HEK293 (cell line): ENCODE measurements at regions not wholly inside any gene's neighbourhood (a gene's known extent, or its start where the extent isn't known, plus 50 kb on each side); places are given as distances from the start of the nearest gene placed in this dataset.
"Not testable (repeated sequence)": the region's sequence is repeated elsewhere in the genome, so short reads cannot be mapped to it uniquely, and the experiment has no call there.

Experiments
- CTCF ChIA-PET: fragments of 350-600 bp; formaldehyde crosslinking; extraction: SDS; loops from one replicate; lab custom pipeline; 2021; ENCODE audit warnings: antibody characterized with exemption; lab: Yijun Ruan, JAX
- POLR2A ChIA-PET: fragments of 300-600 bp; formaldehyde crosslinking; extraction: SDS; loops from one replicate; lab custom pipeline; 2020; ENCODE audit warnings: antibody characterized with exemption, inconsistent platforms; lab: Yijun Ruan, JAX
- H3K27ac ChIP-seq: fragments of 200-500 bp; sonication (Bioruptor generic); 2 replicates; pipeline ENCODE4 v1.5.1; 2014; ENCODE audit warnings: low read depth, low read length, control low read depth, inconsistent platforms; ENCODE audit errors: extremely low read depth
- H3K36me3 ChIP-seq, 2 experiments: fragments of 200-500 bp in 1 of 2; sonication (Bioruptor generic) in 1 of 2; 1 replicate in 1 of 2; 2 replicates in 1 of 2; pipeline ENCODE4 v1.5.1; 2014 to 2017; ENCODE audit warnings: inconsistent platforms in 2 of 2, low read length in 2 of 2; ENCODE audit not compliant: control insufficient read depth in 2 of 2, insufficient read depth in 1 of 2
- H3K4me1 ChIP-seq: fragments of 200-500 bp; sonication (Bioruptor generic); 2 replicates; pipeline ENCODE4 v1.5.1; 2014; ENCODE audit warnings: mild to moderate bottlenecking, low read length, inconsistent platforms; ENCODE audit not compliant: control insufficient read depth, insufficient read depth
- H3K4me3 ChIP-seq: 2 replicates; pipeline ENCODE4 v1.5.1; 2011; ENCODE audit warnings: low read depth, mild to moderate bottlenecking, control low read depth, low read length, moderate library complexity
- H3K9me3 ChIP-seq: fragments of 200-500 bp; sonication (Bioruptor generic); 2 replicates; pipeline ENCODE4 v1.5.1; 2014; ENCODE audit warnings: low read depth, low read length, inconsistent platforms; ENCODE audit not compliant: control insufficient read depth, insufficient read depth
- AEBP2 ChIP-seq: fragments of 450-650 bp; formaldehyde crosslinking; IDR thresholded peaks from 2 replicates; pipeline ENCODE4 v1.5.1; 2016; ENCODE audit warnings: missing biosample characterization, missing genetic modification characterization, borderline replicate concordance
- GLI2 ChIP-seq: fragments of 450-650 bp; formaldehyde crosslinking; IDR thresholded peaks from 2 replicates; pipeline ENCODE4; 2017; ENCODE audit warnings: missing biosample characterization, missing genetic modification characterization, low read depth, borderline replicate concordance
- KLF10 ChIP-seq: fragments of 450-650 bp; IDR thresholded peaks from 2 replicates; pipeline ENCODE4 v1.5.1; 2018; ENCODE audit warnings: missing biosample characterization, mild to moderate bottlenecking, missing genetic modification characterization
- KLF17 ChIP-seq: fragments of 450-650 bp; formaldehyde crosslinking; IDR thresholded peaks from 2 replicates; pipeline ENCODE4 v1.5.1; 2016; ENCODE audit warnings: missing biosample characterization, missing genetic modification characterization
- SCRT2 ChIP-seq: fragments of 450-650 bp; formaldehyde crosslinking; IDR thresholded peaks from 2 replicates; pipeline ENCODE4 v1.5.1; 2016; ENCODE audit warnings: missing biosample characterization, missing genetic modification characterization
- SETDB1 ChIP-seq: IDR thresholded peaks from one replicate; pipeline ENCODE4 v1.6.1; 2017; ENCODE audit warnings: mild to moderate bottlenecking, low read length, moderate library complexity, mixed read lengths; ENCODE audit not compliant: insufficient read length
- SP2 ChIP-seq: fragments of 450-650 bp; formaldehyde crosslinking; IDR thresholded peaks from 2 replicates; pipeline ENCODE4 v1.5.1; 2016; ENCODE audit warnings: missing biosample characterization, missing genetic modification characterization
- ZBTB20 ChIP-seq: fragments of 450-650 bp; formaldehyde crosslinking; IDR thresholded peaks from 2 replicates; pipeline ENCODE4 v1.5.1; 2016; ENCODE audit warnings: missing biosample characterization, missing genetic modification characterization
- ZNF174 ChIP-seq: fragments of 450-650 bp; formaldehyde crosslinking; IDR thresholded peaks from 2 replicates; pipeline ENCODE4 v1.5.0; 2017; ENCODE audit warnings: missing biosample characterization, mild to moderate bottlenecking, missing genetic modification characterization
- ZNF211 ChIP-seq: fragments of 450-650 bp; formaldehyde crosslinking; IDR thresholded peaks from 2 replicates; pipeline ENCODE4 v1.5.1; 2016; ENCODE audit warnings: low read depth, missing biosample characterization, missing genetic modification characterization
- ZNF248 ChIP-seq: fragments of 450-650 bp; formaldehyde crosslinking; IDR thresholded peaks from 2 replicates; pipeline ENCODE4 v1.5.1; 2017; ENCODE audit warnings: missing biosample characterization, missing genetic modification characterization
- ZNF302 ChIP-seq: fragments of 450-650 bp; formaldehyde crosslinking; IDR thresholded peaks from 2 replicates; pipeline ENCODE4 v1.5.1; 2016; ENCODE audit warnings: missing biosample characterization, missing genetic modification characterization, low read depth
- ZNF501 ChIP-seq: fragments of 450-650 bp; formaldehyde crosslinking; IDR thresholded peaks from 2 replicates; pipeline ENCODE4 v1.5.1; 2016; ENCODE audit warnings: missing biosample characterization, missing genetic modification characterization
- ZNF571 ChIP-seq: fragments of 450-650 bp; formaldehyde crosslinking; IDR thresholded peaks from 2 replicates; pipeline ENCODE4 v1.5.0; 2017; ENCODE audit warnings: missing biosample characterization, missing genetic modification characterization
- ZNF610 ChIP-seq: fragments of 450-650 bp; formaldehyde crosslinking; IDR thresholded peaks from 2 replicates; pipeline ENCODE4 v1.5.1; 2016; ENCODE audit warnings: missing biosample characterization, missing genetic modification characterization, borderline replicate concordance
- ZNF624 ChIP-seq: fragments of 450-650 bp; formaldehyde crosslinking; IDR thresholded peaks from 2 replicates; pipeline ENCODE4 v1.5.1; 2017; ENCODE audit warnings: missing biosample characterization, missing genetic modification characterization
- ZNF629 ChIP-seq: fragments of 450-650 bp; formaldehyde crosslinking; IDR thresholded peaks from 2 replicates; pipeline ENCODE4 v1.5.1; 2017; ENCODE audit warnings: missing biosample characterization, missing genetic modification characterization
- ZNF645 ChIP-seq: fragments of 450-650 bp; formaldehyde crosslinking; IDR thresholded peaks from 2 replicates; pipeline ENCODE4; 2016; ENCODE audit warnings: missing biosample characterization, missing genetic modification characterization
- ZNF658 ChIP-seq: fragments of 450-650 bp; formaldehyde crosslinking; IDR thresholded peaks from 2 replicates; pipeline ENCODE4; 2016; ENCODE audit warnings: missing biosample characterization, missing genetic modification characterization
- ZNF701 ChIP-seq: fragments of 450-650 bp; formaldehyde crosslinking; IDR thresholded peaks from 2 replicates; pipeline ENCODE4 v1.5.1; 2016; ENCODE audit warnings: missing biosample characterization, missing genetic modification characterization
- ZNF704 ChIP-seq: fragments of 450-650 bp; formaldehyde crosslinking; IDR thresholded peaks from 2 replicates; pipeline ENCODE4 v1.5.1; 2016; ENCODE audit warnings: missing biosample characterization, missing genetic modification characterization
- ZNF747 ChIP-seq: fragments of 450-650 bp; formaldehyde crosslinking; IDR thresholded peaks from 2 replicates; pipeline ENCODE4 v1.5.1; 2016; ENCODE audit warnings: missing biosample characterization, missing genetic modification characterization

GRCh38 chr1:99397863-99398262 lies 133.6 kb downstream of the PLPPR4 start (continued):
- TF ChIP-seq ZNF211 (tag by site-specific recombination) (no peak), ZBTB20 (tag by site-specific recombination) (no peak), SP2 (tag by site-specific recombination) (no peak), ZNF701 (tag by site-specific recombination) (no peak), ZNF645 (no peak), ZNF747 (tag by site-specific recombination) (no peak), ZNF174 (no peak)
- TF ChIP-seq, all 188 proteins: peak for 0

- POLR2A ChIA-PET: not testable (repeated sequence)
- CTCF ChIA-PET: interaction anchor here (0.6 kb wide), 1 partner anchor 94 kb away, joined by 4 read pairs; no protein-coding TSS in a partner anchor
Measured at GRCh38 chr1:99401556-99401955, 137.3 kb downstream of the PLPPR4 start.

GRCh38 chr1:99404399-99404798 lies 140.1 kb downstream of the PLPPR4 start:
- H3K36me3 ChIP-seq, H3K4me3 ChIP-seq, CTCF ChIA-PET, H3K9me3 ChIP-seq, H3K4me1 ChIP-seq, H3K27ac ChIP-seq, POLR2A ChIA-PET: not testable (repeated sequence)

More at GRCh38 chr1:99401556-99401955, 137.3 kb downstream of the PLPPR4 start:
- H3K9me3 ChIP-seq, H3K4me3 ChIP-seq, H3K36me3 ChIP-seq, H3K4me1 ChIP-seq, H3K27ac ChIP-seq: not testable (repeated sequence)

GRCh38 chr1:99405325-99405724 lies 141.0 kb downstream of the PLPPR4 start:
- POLR2A ChIA-PET, CTCF ChIA-PET, H3K9me3 ChIP-seq, H3K4me3 ChIP-seq, H3K36me3 ChIP-seq, H3K4me1 ChIP-seq, H3K27ac ChIP-seq: not testable (repeated sequence)
- peak; percentile 22 for TF ChIP-seq SETDB1

- ChIA-PET CTCF (interaction anchor here (0.5 kb wide), 1 partner anchor 175 kb away, joined by 3 read pairs; no protein-coding TSS in a partner anchor), POLR2A (no interaction called here)
- no peak overlapping the region for H3K27ac ChIP-seq
- H3K9me3 ChIP-seq: no peaks in the 10 kb centered on the region
- H3K4me3 ChIP-seq: no peak overlapping the region
- no peaks in the 10 kb centered on the region for H3K4me1 ChIP-seq
- no peaks in the 10 kb centered on the region for H3K36me3 ChIP-seq
- no peak for TF ChIP-seq ZNF658 (tag by site-specific recombination)
- TF ChIP-seq ZNF704 (tag by site-specific recombination): no peak
- no peak for TF ChIP-seq ZNF571 (tag by site-specific recombination)
- no peak for TF ChIP-seq GLI2 (tag by site-specific recombination)
- TF ChIP-seq AEBP2 (tag by site-specific recombination): no peak
- TF ChIP-seq KLF10 (tag by site-specific recombination): no peak
- no peak for TF ChIP-seq SCRT2
- TF ChIP-seq ZNF610 (tag by site-specific recombination): no peak
- TF ChIP-seq ZNF501: no peak
- no peak for TF ChIP-seq KLF17
- TF ChIP-seq ZNF302 (tag by site-specific recombination): no peak
- TF ChIP-seq ZNF248: no peak
- TF ChIP-seq ZNF629 (tag by site-specific recombination): no peak
- no peak for TF ChIP-seq ZNF624 (tag by site-specific recombination)
Measured at GRCh38 chr1:99407018-99407417, 142.7 kb downstream of the PLPPR4 start.
